ENCODE measurements at regions not wholly inside any gene's neighbourhood (a gene's known extent, or its start where the extent isn't known, plus 50 kb on each side); places are given as distances from the start of the nearest gene placed in this dataset.

- TF ChIP-seq POLR2A (IDR thresholded peaks at IDR 0.05) (no peak), CTCF (IDR thresholded peaks at IDR 0.05) (no peak)
These were observed 450.4 kb upstream of the NR2F2 start for GRCh38 chr15:95880031-95880570.
